DMS53 (cell line): ENCODE measurements at regions not wholly inside any gene's neighbourhood (a gene's known extent, or its start where the extent isn't known, plus 50 kb on each side); places are given as distances from the start of the nearest gene placed in this dataset.
A peak's percentile ranks its signal among the peaks of the same experiment; 100 is the strongest.

Experiments used
- DNase-seq: peaks from one replicate; lab custom pipeline; 2025; lab: John Stamatoyannopoulos, UW

GRCh38 chrX:126886997-126887396 lies 67.5 kb downstream of the PRR32 start:
- DNase-seq = no peak

- DNase-seq = no peak
These were observed 81.4 kb downstream of the PRR32 start for GRCh38 chrX:126900937-126901336.

- no peak for DNase-seq
These were observed 109.5 kb downstream of the PRR32 start for GRCh38 chrX:126929071-126929470.

- DNase-seq = no peak
These were observed 147.7 kb downstream of the PRR32 start for GRCh38 chrX:126967225-126967624.

GRCh38 chrX:126982158-126982557 lies 162.6 kb downstream of the PRR32 start:
- no peak for DNase-seq

GRCh38 chrX:126985027-126985426 lies 165.5 kb downstream of the PRR32 start:
- no peak for DNase-seq

- DNase-seq = no peak
These were observed 166.5 kb downstream of the PRR32 start for GRCh38 chrX:126985981-126986380.

DNA sequence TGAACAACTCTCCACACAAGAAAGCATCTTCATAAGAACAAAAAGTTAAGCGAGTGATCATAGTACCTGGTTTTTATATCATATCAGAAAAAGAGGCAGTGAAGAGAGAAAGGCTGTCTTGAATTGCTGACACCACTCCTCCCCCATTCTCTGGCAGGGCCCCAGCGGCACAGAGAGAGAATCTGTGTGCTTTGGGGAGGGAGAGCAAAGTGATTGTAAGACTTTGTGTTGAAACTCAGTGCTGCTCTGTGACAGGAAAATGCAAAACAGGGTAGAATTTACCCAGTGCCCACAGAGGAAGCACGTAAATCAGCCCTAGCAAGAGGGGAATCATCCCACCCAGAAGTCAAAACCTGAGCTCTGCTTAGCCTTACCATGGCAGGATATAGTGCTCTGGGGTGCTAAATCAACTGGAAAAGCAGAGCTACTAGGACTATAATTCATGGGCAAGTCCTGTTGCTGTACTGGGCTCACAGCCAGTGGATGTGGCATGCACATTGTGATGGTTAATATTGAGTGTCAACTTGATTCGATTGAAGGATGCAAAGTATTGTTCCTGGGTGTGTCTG lies 174.6 kb downstream of the PRR32 start:
- no peak for DNase-seq

DNA sequence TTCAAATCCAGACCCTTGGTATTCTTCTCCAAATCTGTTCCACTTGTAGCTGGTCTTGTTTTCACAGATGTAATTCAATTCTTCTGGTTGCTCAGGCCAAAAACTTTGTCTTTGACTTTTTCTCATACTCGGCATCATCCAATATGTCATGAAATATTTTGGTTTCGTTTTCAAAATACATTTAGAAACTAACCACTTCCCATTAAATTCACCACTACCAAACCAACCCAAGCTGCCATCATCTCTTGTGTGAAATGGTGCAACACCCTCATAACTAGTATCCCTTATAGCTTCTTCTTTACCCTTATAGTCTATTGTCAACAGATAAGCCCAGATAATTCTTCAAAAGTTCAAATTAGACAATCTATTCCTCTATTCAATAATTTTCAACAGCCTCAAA lies 192.1 kb downstream of the PRR32 start:
- no peak for DNase-seq

DNA sequence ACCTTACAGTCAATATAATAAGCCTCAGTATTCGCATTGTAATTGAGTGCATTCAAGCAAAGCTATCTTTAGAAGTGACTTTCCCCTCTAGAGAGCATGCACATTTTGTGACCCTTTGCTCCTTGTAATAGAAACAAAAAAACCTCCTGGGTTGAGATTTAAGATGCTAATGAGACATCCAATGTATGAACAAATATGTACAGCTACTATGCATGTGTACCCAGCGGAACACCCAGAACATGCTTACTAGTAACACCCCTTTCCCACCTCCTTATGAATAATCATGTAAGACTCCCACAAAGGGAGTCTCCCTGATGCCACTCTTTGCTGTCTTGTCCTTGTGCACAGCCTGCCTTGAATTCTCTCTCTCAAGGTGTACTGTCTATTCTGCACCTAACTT lies 205.5 kb downstream of the PRR32 start:
- DNase-seq = no peak

DNA sequence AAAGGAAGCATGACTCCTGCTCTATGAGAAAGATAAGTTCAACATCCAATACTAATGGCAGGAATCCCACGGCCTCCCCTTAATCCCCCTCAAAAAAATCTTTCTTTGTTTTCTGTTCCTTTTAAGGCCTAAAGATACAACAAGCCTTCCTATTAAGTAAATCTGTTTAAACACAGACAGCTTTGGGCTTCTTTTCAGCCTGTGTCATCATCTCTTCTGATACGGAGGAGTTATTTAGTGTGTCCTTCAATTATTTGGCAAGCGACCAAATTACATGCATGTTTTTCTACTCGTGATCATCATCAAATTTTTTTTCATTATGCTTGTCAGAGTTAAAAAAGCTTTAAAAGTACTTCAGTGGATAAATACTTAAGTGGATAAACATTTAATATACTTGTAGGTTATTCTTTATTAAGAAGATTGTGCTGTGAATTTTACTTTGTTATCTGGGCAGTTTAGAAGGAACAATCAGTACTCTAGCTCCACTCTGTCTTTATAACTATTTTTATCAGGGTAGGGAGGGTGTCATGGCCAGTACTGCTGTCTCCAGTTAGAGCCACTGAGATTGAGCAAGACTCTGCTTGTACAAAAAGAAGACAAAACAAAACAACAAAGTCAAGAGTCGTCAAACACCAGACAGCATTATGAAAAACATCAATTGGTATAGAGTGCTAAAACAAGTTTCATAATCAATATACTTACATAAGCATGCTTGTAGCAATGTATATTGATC lies 210.7 kb downstream of the PRR32 start:
- DNase-seq = no peak

DNA sequence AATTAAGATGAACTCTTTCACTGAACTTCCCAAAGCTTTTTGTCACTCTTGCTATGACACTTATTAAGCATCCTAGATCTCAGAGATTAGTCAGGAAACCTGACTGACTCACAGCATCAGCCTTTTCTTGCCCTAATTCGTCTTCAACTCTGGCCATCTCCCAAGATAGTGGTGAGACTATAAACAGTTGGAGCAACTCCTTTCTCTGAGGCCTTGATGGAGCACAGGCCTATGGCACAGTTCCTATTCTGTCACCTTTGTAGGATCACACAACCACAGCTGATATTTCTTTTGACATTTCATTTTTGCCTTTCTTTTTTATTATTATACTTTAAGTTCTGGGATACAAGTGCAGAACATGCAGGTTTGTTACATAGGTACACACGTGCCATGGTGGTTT lies 217.6 kb downstream of the PRR32 start:
- no peak for DNase-seq

DNA sequence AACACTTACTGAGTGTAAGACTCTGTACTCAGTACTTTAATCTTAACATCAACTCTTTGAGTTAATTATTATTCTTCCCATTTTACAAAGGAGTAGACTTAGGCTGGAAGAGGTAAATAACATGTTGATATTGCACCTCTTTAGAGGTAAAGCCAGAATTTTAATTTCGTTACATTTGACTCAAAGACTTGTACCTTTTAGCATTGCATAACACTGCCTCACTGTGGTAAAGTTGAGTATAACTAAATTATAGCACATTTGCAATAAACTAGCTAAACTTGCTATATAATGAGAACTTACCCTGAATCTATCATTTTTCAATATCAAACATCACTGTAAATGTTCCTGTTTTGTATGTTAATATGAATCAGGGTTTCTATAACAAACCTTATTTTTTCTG lies 218.5 kb downstream of the PRR32 start:
- DNase-seq = peak; percentile 59

GRCh38 chrX:127057891-127058619 lies 238.5 kb downstream of the PRR32 start:
- peak; percentile 8 for DNase-seq

- DNase-seq = no peak
These were observed 266.4 kb downstream of the PRR32 start for GRCh38 chrX:127085939-127086338.

DNA sequence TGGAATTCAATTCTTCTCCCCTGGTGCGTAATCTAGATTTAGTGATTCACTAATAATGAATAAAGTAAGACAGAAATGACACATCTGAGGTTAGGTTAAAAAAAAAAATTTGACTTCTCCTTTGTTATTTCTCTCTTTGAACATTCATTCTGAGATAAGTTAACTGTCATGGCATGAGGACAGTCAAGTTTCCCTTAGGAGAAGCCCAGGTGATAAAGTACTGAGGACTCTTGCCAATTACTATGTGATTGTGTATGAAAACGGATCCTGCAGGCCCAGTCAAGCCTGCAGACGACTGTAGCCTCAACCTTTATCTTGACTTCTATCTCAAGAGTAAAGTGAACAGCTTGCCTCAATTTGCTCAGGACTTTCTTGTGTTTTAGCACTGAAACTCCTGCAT lies 293.2 kb downstream of the PRR32 start:
- DNase-seq = no peak

- no peak for DNase-seq
These were observed 305.3 kb downstream of the PRR32 start for GRCh38 chrX:127124871-127125270.

GRCh38 chrX:127128282-127128681 lies 308.8 kb downstream of the PRR32 start:
- DNase-seq = no peak

- peak; percentile 78 for DNase-seq
These were observed 310.0 kb downstream of the PRR32 start for GRCh38 chrX:127129510-127129909.

DNA sequence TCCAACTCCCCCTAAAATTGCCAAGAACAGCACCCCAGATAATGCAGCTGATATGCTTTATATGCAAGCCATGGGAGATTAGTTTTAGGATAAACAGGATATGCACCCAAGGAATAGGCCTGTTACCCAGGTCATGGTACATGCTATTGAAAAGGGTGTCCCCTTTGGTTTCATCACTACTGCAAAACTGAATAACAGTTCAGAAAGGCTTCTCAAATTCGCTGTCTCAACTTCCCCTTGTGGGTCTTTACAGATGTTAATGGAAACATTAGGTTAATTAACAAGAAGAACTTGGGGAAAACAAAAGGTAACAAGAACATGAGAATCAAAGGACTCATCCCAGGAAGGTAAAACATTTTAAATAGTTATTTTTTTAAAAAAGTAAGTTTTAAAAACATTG lies 318.7 kb downstream of the PRR32 start:
- DNase-seq = no peak

- no peak for DNase-seq
These were observed 358.4 kb downstream of the PRR32 start for GRCh38 chrX:127177966-127178365.

GRCh38 chrX:127187095-127187494 lies 367.6 kb downstream of the PRR32 start:
- DNase-seq = no peak

- DNase-seq = no peak
These were observed 370.9 kb downstream of the PRR32 start for GRCh38 chrX:127190381-127190780.
